NCI-H446 (cell line): ENCODE measurements at regions not wholly inside any gene's neighbourhood (a gene's known extent, or its start where the extent isn't known, plus 50 kb on each side); places are given as distances from the start of the nearest gene placed in this dataset.

Source experiments
- DNase-seq, 2 experiments: peaks; one replicate each; lab custom pipeline; 2025; lab: John Stamatoyannopoulos, UW

DNA sequence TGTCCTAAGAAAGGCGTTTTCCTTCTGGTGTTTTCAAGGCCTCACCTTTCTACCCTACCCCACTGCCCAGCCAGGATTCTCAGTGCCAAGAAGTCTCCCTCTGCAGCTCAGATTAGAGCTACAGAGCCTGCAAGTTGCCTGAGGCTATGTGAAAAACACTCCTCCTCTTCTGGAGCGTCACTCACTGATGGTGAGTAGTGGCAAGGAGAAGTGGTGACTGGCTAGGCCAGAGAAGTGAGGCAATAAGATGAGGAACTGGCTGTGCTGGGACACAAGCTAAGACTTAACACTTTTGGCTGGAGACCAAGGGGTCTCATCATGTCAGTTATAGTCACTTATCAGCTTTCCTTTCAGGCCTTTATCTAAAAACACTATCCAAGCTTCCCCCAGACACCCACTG is 86.7 kb upstream of the PRKAR2B start:
- no peak for DNase-seq

DNA sequence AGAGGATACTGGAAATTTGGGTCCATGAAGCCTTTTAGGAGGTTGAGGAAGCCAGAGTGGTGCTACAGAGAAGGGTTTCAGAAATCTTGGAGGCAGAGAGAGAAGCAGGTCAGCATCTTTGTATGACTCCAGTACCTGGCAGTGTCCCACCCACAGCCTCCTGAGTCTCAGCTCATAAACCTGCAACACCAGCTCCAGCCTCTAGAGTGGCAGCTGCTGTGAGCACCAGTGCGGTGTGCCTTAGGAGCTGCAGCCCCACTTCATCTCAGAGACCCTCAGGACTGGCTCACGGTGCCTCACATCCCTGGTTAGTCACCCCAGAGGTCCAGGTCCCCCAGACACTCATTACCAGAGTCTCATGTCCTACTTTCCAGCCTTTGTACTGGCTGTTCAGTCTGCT is 84.8 kb upstream of the PRKAR2B start:
- DNase-seq: no peak

- no peak for DNase-seq
These were observed 81.8 kb upstream of the PRKAR2B start for GRCh38 chr7:106962751-106963150.

- DNase-seq: no peak
These were observed 80.0 kb upstream of the PRKAR2B start for GRCh38 chr7:106964466-106964865.

- DNase-seq: no peak
These were observed 79.4 kb upstream of the PRKAR2B start for GRCh38 chr7:106965108-106965507.

DNA sequence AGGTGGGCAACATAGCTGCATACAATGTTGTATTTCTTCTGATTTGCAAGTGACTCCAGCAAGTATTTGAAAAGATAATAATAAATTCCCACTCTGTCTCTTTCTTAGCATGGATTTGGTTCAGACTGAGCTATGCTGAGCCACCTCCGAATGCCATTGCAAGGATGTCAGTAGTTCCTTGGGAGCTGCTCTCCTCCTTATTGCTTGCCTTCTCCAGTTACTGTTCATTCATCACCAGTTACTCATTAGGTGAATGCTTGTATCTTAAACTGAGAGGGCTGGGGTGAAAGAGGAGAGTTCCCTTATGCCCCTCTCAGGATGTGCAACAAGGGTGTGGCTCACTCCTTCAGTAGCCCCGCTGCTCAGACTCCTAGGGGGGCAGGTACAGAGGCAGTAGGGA is 78.4 kb upstream of the PRKAR2B start:
- DNase-seq: no peak

DNA sequence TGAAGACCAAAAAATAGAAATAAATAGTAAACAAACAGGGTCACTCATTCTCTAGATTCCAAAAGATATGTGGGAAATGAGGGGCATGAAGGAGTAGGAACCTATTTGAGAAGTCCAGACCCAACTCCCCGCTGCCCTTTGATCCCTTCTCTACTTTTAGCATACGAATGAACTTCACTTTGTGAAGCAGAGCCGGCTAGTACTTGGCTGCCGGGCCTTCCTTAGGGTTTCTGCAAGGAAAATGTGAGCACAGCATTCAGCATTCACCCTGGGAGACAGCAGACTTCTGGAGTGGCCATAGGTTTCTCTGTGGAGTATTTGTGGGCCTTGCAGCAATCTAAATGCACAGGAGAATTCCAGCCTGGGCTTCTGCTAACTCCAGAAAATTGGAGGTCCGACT is 76.3 kb upstream of the PRKAR2B start:
- DNase-seq: no peak

DNA sequence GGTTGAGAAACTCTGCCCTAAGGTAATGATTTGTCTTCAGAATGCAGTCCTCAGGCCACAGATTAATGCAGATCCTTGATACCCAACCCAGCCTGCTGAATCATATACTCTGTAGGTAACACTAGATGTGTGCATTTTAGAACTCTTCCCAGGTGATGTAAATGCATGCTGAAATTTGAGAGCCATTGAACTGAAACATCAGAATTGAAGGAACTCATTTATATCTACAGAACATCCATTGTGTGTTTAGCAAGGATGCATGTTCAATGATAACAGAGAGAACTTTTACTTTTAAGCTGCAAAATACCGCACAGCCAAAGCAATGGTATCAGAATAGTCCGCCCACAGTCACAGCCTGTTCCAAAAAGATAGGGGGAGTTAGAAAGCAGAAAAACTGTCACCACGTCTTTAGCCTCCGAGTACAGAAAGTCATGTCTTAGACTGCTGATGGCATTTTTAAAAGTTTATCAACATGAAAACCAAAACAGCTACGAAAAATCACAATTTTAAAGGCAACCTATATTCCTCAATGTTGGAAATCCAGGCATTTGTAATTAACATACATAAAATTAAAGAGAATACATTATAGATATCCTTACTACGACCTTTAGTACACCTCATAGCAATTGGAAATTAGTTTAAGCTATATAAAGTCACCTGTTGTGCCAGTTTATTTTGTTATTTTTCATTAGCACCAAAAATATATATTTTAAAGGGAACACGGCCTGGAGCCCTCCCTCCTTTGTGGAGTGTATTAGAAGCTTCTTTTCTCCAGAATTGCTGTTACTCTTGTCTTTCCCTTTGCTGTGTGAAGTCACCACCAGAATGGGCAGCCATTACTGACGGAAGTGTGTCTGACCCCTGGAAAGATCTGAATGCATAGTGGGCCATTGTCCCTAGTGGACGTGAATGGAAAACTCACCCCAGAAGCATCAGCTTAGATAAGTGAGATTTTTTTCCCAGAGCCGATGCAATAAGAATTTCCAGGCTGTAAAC is 65.8 kb upstream of the PRKAR2B start:
- DNase-seq: no peak

DNA sequence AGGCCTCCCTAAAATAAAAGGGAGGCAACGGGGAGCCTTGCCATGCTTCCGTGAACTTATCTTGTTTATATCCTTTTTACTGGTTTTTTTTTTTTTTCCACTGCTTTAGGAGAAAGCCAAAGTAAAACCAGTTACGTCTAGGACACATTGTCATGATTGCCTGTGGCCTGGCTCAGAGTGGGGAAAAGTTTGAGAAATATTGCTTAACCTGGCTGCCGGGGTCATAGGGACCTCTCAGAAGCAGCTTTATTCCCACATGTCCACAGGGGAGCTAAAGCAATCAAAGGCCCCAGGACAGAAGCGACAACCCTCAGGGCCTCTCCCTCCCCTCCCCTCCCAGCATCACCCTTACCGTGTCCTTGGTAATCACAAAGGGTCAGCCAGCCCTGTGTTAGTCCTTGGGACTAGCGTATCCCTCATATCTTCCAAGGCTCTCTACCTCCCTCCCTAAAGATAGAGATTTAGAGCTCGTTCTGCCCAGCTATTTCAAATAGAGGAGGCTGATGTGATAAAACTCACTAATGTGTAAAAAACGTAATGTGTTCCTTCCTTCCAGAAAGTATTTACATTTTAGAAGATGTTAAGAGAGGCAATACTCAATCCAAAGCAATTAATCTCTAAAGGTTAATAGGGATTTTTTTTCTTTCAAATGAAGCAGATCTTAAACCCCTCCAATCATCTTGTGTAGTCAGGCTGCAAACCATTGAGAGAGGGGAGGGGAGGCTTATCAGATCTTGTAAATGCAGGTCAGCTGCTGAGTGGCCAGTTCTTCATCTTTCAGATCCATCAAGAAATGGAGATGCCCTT is 64.8 kb upstream of the PRKAR2B start:
- DNase-seq: no peak

DNA sequence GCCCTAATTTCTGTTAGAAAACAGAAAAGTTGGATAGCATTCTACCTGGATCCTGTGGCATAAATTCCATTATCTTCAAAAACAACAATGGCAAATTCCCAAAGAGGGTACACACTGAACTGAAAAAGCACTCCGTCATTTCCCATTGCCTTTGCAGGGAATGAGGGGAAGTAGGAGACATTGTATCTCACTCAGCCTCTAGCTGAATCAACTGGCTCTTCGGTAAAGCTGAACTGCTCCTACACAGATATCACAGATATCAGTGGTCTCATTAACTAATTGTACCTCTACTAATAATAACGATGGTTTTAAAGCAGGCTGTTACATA is 64.2 kb upstream of the PRKAR2B start:
- DNase-seq: no peak

GRCh38 chr7:106982415-106982814 is 62.1 kb upstream of the PRKAR2B start:
- peak; percentile 18 to 44 for DNase-seq

- DNase-seq: no peak
These were observed 60.5 kb upstream of the PRKAR2B start for GRCh38 chr7:106984034-106984433.

- DNase-seq: no peak
These were observed 58.0 kb upstream of the PRKAR2B start for GRCh38 chr7:106986450-106986977.

DNA sequence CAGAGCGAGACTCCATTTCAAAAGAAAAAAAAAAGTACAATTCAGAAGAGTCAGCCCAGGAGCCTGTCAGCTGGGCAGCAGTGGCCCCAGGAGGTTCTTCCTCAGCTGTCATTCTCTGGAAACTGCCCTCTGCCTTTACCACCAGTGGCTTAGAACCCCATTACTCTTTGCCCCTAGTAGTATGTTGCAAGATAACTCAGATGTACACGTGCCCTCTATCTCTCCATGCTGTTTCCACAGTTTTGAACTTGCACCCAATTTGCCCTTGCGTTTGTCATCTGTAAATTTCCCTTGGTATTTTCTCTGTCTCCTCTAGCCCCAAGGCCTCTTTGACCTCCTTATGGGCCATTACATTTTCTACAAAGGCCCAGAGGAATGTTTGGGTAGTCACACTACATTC is 56.7 kb upstream of the PRKAR2B start:
- DNase-seq: no peak

DNA sequence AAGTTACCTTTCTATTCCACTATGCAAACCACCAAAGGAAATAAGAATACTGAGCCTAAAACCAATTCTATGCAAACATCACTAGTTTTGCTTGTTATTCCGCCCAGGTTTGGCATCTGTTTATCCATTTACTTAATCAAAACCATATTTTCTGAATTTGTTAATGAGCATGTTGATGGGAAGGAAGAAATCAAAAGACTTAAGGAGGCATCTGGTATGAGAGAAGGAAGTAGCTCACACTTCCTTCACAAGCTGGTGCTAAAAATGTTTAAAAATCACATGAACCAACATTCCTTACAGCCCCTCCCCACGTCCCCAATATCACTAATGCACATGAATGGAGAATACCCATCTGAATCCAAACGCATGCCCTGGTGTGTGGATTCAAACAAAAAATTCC is 52.0 kb upstream of the PRKAR2B start:
- DNase-seq: no peak
